ENCODE measurements at regions not wholly inside any gene's neighbourhood (a gene's known extent, or its start where the extent isn't known, plus 50 kb on each side); places are given as distances from the start of the nearest gene placed in this dataset.

DNA sequence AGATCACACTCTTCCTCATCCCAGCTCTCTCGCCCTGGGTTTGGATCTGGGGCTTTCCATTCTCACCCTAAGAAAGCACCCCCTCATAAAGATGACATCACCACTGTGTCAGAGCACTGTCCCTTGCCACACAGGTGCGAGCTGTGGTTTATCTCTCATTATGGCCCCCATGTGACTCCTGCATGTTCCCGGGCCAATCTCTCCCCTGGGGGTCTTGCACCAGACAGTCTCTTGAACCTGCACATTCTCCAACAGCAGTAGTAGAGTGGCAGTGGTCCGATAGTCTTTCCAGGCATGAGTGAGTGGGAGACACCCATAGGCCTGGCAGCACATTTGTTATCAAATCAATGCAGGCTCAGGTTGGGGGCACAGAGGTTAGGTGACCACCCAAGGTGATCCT is 130.5 kb downstream of the HRH4 start:
- Histone ChIP-seq H4K91ac (ENCODE audit: insufficient read length, low read depth, low read length) (no peak overlapping the region), H2BK5ac (ENCODE audit: insufficient read length, low read length) (no peak overlapping the region), H4K8ac (replicated peaks; ENCODE audit: insufficient read length, low read depth, low read length) (no peak overlapping the region), H4K20me1 (ENCODE audit: control insufficient read depth, insufficient read depth, insufficient read length) (no peaks in the 10 kb centered on the region), H3K18ac (ENCODE audit: insufficient read length, low read depth, low read length) (no peak overlapping the region), H3K27me3 (ENCODE audit: insufficient read depth, low read length) (no peaks in the 10 kb centered on the region), H3K4me1 (ENCODE audit: insufficient read depth, low read length) (peaks cover 12% of the 10 kb centered on the region), H3K4me2 (ENCODE audit: insufficient read depth, insufficient read length, low read length) (no peak overlapping the region), H3K56ac (ENCODE audit: insufficient read length, low read depth, low read length) (no peak overlapping the region), H2BK120ac (ENCODE audit: low read depth, low read length, poor library complexity, severe bottlenecking) (no peak overlapping the region), H4K5ac (ENCODE audit: insufficient read length, low read depth, low read length) (no peak overlapping the region), H3K4ac (ENCODE audit: low read depth, low read length) (no peak overlapping the region), H3K79me1 (ENCODE audit: insufficient read depth, low read depth, low read length, poor library complexity, severe bottlenecking) (no peaks in the 10 kb centered on the region), H3K23me2 (ENCODE audit: insufficient read length, low read depth, low read length, poor library complexity, severe bottlenecking) (no peaks in the 10 kb centered on the region), H3T11ph (ENCODE audit: low read length) (no peak overlapping the region), H3K14ac (ENCODE audit: insufficient read depth, low read length) (no peak overlapping the region), H2BK12ac (ENCODE audit: insufficient read length, low read depth, low read length) (no peak overlapping the region), H3K27ac (ENCODE audit: insufficient read length, low read depth, low read length) (no peak overlapping the region), H2BK15ac (ENCODE audit: low read depth, low read length) (no peak overlapping the region), H2AFZ (ENCODE audit: low read length) (no peak overlapping the region), H3K9ac (ENCODE audit: extremely low read depth, insufficient read length, low read length) (no peak overlapping the region), H3K9me3 (ENCODE audit: control insufficient read depth, low read depth, low read length) (no peaks in the 10 kb centered on the region), H3K23ac (ENCODE audit: insufficient read length, low read depth, low read length) (no peak overlapping the region), H2AK5ac (ENCODE audit: insufficient read length, low read length) (no peak overlapping the region), H3K79me2 (ENCODE audit: insufficient read depth, low read length) (no peaks in the 10 kb centered on the region), H2BK20ac (ENCODE audit: low read depth, low read length, poor library complexity, severe bottlenecking) (no peak overlapping the region)
- H3K9me3 Mint-ChIP-seq = peaks cover 6 to 13% of the 10 kb centered on the region in 2 experiments; a peak in 4 of 5 replicates
- TF ChIP-seq CTCF (conservative IDR thresholded peaks at IDR 0.05) = no peak
- no peak overlapping the region for H3K27ac Mint-ChIP-seq
- WGBS (ENCODE audit: extremely low coverage, insufficient read length, low lambda C conversion rate) = no CpG with 5 or more reads among the region's 4 CpGs
- H3K4me1 Mint-ChIP-seq = peaks cover 17 to 21% of the 10 kb centered on the region in 2 experiments
- DNase-seq = no peak
- H3K4me3 Mint-ChIP-seq = no peak overlapping the region
- peaks cover 0 to 5% (median 0%) of the 10 kb centered on the region in 3 experiments; a peak in 2 of 7 replicates for H3K36me3 Mint-ChIP-seq (ENCODE audit: insufficient read depth in 1 of 3, low read depth in 3 of 3)
- no peaks in the 10 kb centered on the region for H3K27me3 Mint-ChIP-seq (ENCODE audit: low read depth)
